Activated CD4-positive, alpha-beta T cell treated with anti-CD3 and anti-CD28 coated beads, Interleukin-2, amount 10 ng/mL, durations not matched to agents 24 days and 14 days (primary cell): ENCODE measurements at regions not wholly inside any gene's neighbourhood (a gene's known extent, or its start where the extent isn't known, plus 50 kb on each side); places are given as distances from the start of the nearest gene placed in this dataset.

Experiments
- DNase-seq: peaks from one replicate; pipeline ENCODE4 v3.0.0; 2022
- H3K27ac Mint-ChIP-seq: one replicate; pipeline ENCODE4 v1.8.0; 2022; ENCODE audit warnings: mild to moderate bottlenecking, mixed read lengths
- H3K27me3 Mint-ChIP-seq: one replicate; pipeline ENCODE4 v1.8.0; 2022; ENCODE audit warnings: mixed read lengths
- H3K36me3 Mint-ChIP-seq: one replicate; pipeline ENCODE4 v1.8.0; 2022; ENCODE audit warnings: low read depth, mild to moderate bottlenecking, mixed read lengths
- H3K4me1 Mint-ChIP-seq: one replicate; pipeline ENCODE4 v1.8.0; 2021; ENCODE audit warnings: mixed read lengths
- H3K4me3 Mint-ChIP-seq: one replicate; pipeline ENCODE4 v1.8.0; 2022; ENCODE audit warnings: mild to moderate bottlenecking, moderate library complexity, mixed read lengths
- H3K9me3 Mint-ChIP-seq: one replicate; pipeline ENCODE4 v1.8.0; 2021; ENCODE audit warnings: mixed read lengths
- intact Hi-C: fragments of 100-400 bp; cut with micrococcal nuclease; formaldehyde crosslinking; loops from one replicate; pipeline ENCODE4 v1.15.1; 2023

GRCh38 chr6:145244349-145245100 is 490.8 kb downstream of the EPM2A start:
- Mint-ChIP-seq H3K9me3 (no peaks in the 10 kb centered on the region), H3K27me3 (no peaks in the 10 kb centered on the region), H3K4me3 (no peak overlapping the region), H3K36me3 (no peaks in the 10 kb centered on the region), H3K27ac (no peak overlapping the region), H3K4me1 (no peaks in the 10 kb centered on the region)
- intact Hi-C loops: no loop called here
- no peak for DNase-seq

GRCh38 chr6:145245119-145245518 is 490.2 kb downstream of the EPM2A start:
- no peak overlapping the region for H3K27ac Mint-ChIP-seq
- H3K4me1 Mint-ChIP-seq: no peaks in the 10 kb centered on the region
- H3K9me3 Mint-ChIP-seq: no peaks in the 10 kb centered on the region
- no peaks in the 10 kb centered on the region for H3K36me3 Mint-ChIP-seq
- H3K27me3 Mint-ChIP-seq: no peaks in the 10 kb centered on the region
- DNase-seq: no peak
- intact Hi-C loops: no loop called here
- no peak overlapping the region for H3K4me3 Mint-ChIP-seq

- no peaks in the 10 kb centered on the region for H3K36me3 Mint-ChIP-seq
- intact Hi-C loops: no loop called here
- H3K4me1 Mint-ChIP-seq: no peaks in the 10 kb centered on the region
- H3K27me3 Mint-ChIP-seq: no peaks in the 10 kb centered on the region
- H3K4me3 Mint-ChIP-seq: no peak overlapping the region
- no peak for DNase-seq
- no peaks in the 10 kb centered on the region for H3K9me3 Mint-ChIP-seq
- no peak overlapping the region for H3K27ac Mint-ChIP-seq
Measured at GRCh38 chr6:145247692-145248419, 487.5 kb downstream of the EPM2A start.

GRCh38 chr6:145250436-145250835 is 484.9 kb downstream of the EPM2A start:
- no peak for DNase-seq
- no peak overlapping the region for H3K4me3 Mint-ChIP-seq
- H3K27me3 Mint-ChIP-seq: no peaks in the 10 kb centered on the region
- no peaks in the 10 kb centered on the region for H3K9me3 Mint-ChIP-seq
- intact Hi-C loops: no loop called here
- no peaks in the 10 kb centered on the region for H3K36me3 Mint-ChIP-seq
- H3K4me1 Mint-ChIP-seq: no peaks in the 10 kb centered on the region
- H3K27ac Mint-ChIP-seq: no peak overlapping the region

- Mint-ChIP-seq H3K27me3 (no peaks in the 10 kb centered on the region), H3K27ac (no peak overlapping the region), H3K4me3 (no peak overlapping the region), H3K36me3 (no peaks in the 10 kb centered on the region), H3K4me1 (no peaks in the 10 kb centered on the region), H3K9me3 (no peaks in the 10 kb centered on the region)
- no peak for DNase-seq
- intact Hi-C loops: no loop called here
Measured at GRCh38 chr6:145252737-145253136, 482.6 kb downstream of the EPM2A start.

GRCh38 chr6:145254649-145255401 is 480.5 kb downstream of the EPM2A start:
- Mint-ChIP-seq H3K27ac (no peak overlapping the region), H3K9me3 (no peaks in the 10 kb centered on the region), H3K36me3 (no peaks in the 10 kb centered on the region), H3K27me3 (no peaks in the 10 kb centered on the region), H3K4me3 (no peak overlapping the region), H3K4me1 (no peaks in the 10 kb centered on the region)
- no peak for DNase-seq
- intact Hi-C loops: no loop called here

- Mint-ChIP-seq H3K36me3 (no peaks in the 10 kb centered on the region), H3K4me3 (no peak overlapping the region), H3K4me1 (no peaks in the 10 kb centered on the region), H3K27ac (no peak overlapping the region), H3K27me3 (no peaks in the 10 kb centered on the region), H3K9me3 (no peaks in the 10 kb centered on the region)
- no peak for DNase-seq
- intact Hi-C loops: no loop called here
Measured at GRCh38 chr6:145257704-145258103, 477.6 kb downstream of the EPM2A start.

- H3K27ac Mint-ChIP-seq: no peak overlapping the region
- H3K4me1 Mint-ChIP-seq: no peaks in the 10 kb centered on the region
- no peaks in the 10 kb centered on the region for H3K36me3 Mint-ChIP-seq
Measured at GRCh38 chr6:145258122-145258521, 477.2 kb downstream of the EPM2A start.

GRCh38 chr6:145260484-145261175 is 474.7 kb downstream of the EPM2A start:
- Mint-ChIP-seq H3K4me3 (no peak overlapping the region), H3K27ac (no peak overlapping the region), H3K4me1 (no peaks in the 10 kb centered on the region), H3K9me3 (no peaks in the 10 kb centered on the region), H3K36me3 (no peaks in the 10 kb centered on the region), H3K27me3 (no peaks in the 10 kb centered on the region)
- intact Hi-C loops: no loop called here
- no peak for DNase-seq

More at GRCh38 chr6:145258122-145258521, 477.2 kb downstream of the EPM2A start:
- intact Hi-C loops: no loop called here
- Mint-ChIP-seq H3K27me3 (no peaks in the 10 kb centered on the region), H3K9me3 (no peaks in the 10 kb centered on the region), H3K4me3 (no peak overlapping the region)
- DNase-seq: no peak

GRCh38 chr6:145261758-145262157 is 473.6 kb downstream of the EPM2A start:
- Mint-ChIP-seq H3K4me1 (no peaks in the 10 kb centered on the region), H3K27me3 (no peaks in the 10 kb centered on the region), H3K36me3 (no peaks in the 10 kb centered on the region), H3K9me3 (no peaks in the 10 kb centered on the region), H3K4me3 (no peak overlapping the region), H3K27ac (no peak overlapping the region)
- intact Hi-C loops: no loop called here
- no peak for DNase-seq

- no peak for DNase-seq
- intact Hi-C loops: no loop called here
- Mint-ChIP-seq H3K4me1 (no peaks in the 10 kb centered on the region), H3K9me3 (no peaks in the 10 kb centered on the region), H3K36me3 (no peaks in the 10 kb centered on the region), H3K27me3 (no peaks in the 10 kb centered on the region), H3K27ac (no peak overlapping the region), H3K4me3 (no peak overlapping the region)
Measured at GRCh38 chr6:145262771-145263170, 472.5 kb downstream of the EPM2A start.

GRCh38 chr6:145263778-145264211 is 471.5 kb downstream of the EPM2A start:
- DNase-seq: no peak
- Mint-ChIP-seq H3K4me3 (no peak overlapping the region), H3K36me3 (no peaks in the 10 kb centered on the region), H3K4me1 (no peaks in the 10 kb centered on the region), H3K27me3 (no peaks in the 10 kb centered on the region), H3K27ac (no peak overlapping the region), H3K9me3 (no peaks in the 10 kb centered on the region)
- intact Hi-C loops: no loop called here

- no peaks in the 10 kb centered on the region for H3K4me1 Mint-ChIP-seq
- no peak overlapping the region for H3K4me3 Mint-ChIP-seq
- no peak overlapping the region for H3K27ac Mint-ChIP-seq
- intact Hi-C loops: no loop called here
- DNase-seq: no peak
- H3K9me3 Mint-ChIP-seq: no peaks in the 10 kb centered on the region
- no peaks in the 10 kb centered on the region for H3K36me3 Mint-ChIP-seq
- no peaks in the 10 kb centered on the region for H3K27me3 Mint-ChIP-seq
Measured at GRCh38 chr6:145266432-145267075, 468.8 kb downstream of the EPM2A start.
